Fibroblast of the aortic adventitia (primary cell): ENCODE measurements at regions not wholly inside any gene's neighbourhood (a gene's known extent, or its start where the extent isn't known, plus 50 kb on each side); places are given as distances from the start of the nearest gene placed in this dataset.
A peak's percentile ranks its signal among the peaks of the same experiment; 100 is the strongest.

Source experiments
- DNase-seq: peaks from one replicate; pipeline ENCODE4 v3.0.0-alpha.2; 2010; ENCODE audit warnings: low read depth
- H3K4me3 ChIP-seq: 2 replicates; pipeline ENCODE4 v1.5.1; 2011; ENCODE audit warnings: low read depth, mild to moderate bottlenecking, control low read depth, low read length, moderate library complexity
- TF ChIP-seq, protein P1 (sequence below): IDR thresholded peaks from 2 replicates; pipeline ENCODE4 v1.5.1; 2011; ENCODE audit warnings: mild to moderate bottlenecking, low read length, control low read depth, inconsistent platforms; ENCODE audit not compliant: insufficient read depth

DNA sequence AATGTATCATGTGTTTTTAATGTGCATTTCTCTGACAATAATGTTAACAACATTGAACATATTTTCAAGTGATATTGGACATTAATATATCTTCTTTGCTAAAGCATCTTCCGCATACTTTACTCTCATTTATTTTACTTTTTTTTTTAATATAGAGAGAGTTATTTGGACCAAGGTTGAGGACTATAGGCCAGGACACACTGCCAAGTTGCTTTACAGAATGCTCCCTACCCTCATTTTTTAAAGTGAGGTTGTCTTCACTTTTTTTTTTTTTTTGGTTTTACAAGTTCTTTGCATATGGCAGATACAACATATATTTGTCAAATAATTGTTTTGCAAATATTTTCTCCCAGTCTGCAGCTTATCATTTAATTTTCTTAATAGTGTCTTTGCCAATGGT is 201.8 kb downstream of the OSR1 start:
- no peak for DNase-seq
- TF ChIP-seq, protein P1, sequence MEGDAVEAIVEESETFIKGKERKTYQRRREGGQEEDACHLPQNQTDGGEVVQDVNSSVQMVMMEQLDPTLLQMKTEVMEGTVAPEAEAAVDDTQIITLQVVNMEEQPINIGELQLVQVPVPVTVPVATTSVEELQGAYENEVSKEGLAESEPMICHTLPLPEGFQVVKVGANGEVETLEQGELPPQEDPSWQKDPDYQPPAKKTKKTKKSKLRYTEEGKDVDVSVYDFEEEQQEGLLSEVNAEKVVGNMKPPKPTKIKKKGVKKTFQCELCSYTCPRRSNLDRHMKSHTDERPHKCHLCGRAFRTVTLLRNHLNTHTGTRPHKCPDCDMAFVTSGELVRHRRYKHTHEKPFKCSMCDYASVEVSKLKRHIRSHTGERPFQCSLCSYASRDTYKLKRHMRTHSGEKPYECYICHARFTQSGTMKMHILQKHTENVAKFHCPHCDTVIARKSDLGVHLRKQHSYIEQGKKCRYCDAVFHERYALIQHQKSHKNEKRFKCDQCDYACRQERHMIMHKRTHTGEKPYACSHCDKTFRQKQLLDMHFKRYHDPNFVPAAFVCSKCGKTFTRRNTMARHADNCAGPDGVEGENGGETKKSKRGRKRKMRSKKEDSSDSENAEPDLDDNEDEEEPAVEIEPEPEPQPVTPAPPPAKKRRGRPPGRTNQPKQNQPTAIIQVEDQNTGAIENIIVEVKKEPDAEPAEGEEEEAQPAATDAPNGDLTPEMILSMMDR = no peak
- no peak overlapping the region for H3K4me3 ChIP-seq

DNA sequence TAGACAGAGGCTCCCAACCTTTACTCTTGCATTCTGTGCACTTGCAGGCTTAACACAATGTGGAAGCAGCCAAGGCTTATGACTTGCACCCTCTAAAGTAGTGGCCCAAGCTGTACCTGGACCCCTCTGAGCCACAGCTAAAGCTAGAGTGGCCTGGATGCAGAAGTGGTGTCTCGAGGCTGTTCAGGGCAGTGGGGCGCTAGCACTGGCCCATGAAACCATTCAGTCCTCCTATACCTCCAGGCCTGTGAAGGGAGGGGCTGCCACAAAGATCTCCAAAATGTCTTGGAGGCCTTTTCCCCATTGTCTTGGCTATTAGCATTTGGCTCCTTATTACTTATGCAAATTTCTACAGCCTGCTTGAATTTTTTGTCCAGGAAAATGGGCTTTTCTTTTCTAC is 207.7 kb downstream of the OSR1 start:
- no peak for DNase-seq
- TF ChIP-seq, protein P1 = no peak
- H3K4me3 ChIP-seq = no peak overlapping the region

DNA sequence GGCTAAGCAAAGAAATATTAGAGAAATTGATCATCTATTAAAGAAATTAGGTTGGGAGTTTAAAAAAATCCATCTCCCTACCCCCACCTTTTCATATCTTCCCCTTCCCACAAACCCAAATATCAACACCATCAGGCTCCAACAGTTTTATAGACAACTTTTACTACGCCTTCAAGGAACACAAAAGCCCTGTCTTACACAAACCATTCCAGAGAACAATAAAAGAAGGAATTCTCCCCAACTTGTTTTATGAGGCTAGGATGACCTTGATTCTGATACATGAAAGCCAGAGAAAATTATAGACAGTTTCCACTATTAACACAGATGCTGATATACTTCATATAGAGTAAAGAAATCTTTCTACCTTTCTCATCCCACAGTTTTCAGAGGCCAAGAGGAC is 211.6 kb downstream of the OSR1 start:
- no peak for DNase-seq
- TF ChIP-seq, protein P1 = no peak
- no peak overlapping the region for H3K4me3 ChIP-seq

DNA sequence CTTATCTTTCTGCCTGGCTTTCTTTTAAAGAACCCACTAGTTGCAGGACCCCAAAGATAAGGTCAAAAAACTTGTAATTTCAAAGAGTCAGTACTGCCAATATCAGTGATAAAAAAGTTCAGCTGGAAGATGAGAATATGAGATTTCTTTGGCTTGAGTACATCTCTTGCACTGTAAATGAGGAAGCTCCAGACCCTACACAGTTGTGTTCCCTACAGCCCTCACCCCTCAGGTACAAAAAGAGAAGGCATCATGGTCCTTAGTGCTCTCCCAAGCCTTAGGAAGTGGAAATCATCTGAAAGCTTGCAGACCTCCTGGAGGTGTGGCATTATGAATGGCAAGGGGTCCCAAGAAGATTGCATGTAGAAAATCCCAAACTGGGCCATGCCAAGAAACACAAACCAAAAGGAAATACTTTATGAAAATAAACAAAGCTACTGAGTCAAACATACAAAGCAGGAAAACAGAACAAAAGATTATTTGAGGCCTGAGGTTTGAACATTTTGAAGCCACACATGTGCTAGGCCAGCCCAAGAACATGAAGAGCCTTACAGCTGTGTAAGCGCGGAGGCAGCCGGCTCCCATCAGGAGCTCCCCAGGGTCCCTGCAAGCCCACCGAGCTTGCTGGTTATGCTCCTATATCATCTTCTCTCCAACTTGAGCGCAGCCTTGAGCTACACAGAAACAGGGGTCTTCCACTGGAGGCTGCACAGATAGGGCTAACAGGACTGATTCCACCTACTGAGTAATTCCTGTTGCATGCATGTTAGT is 217.0 kb downstream of the OSR1 start:
- TF ChIP-seq, protein P1 = no peak
- no peak overlapping the region for H3K4me3 ChIP-seq
- DNase-seq = no peak

DNA sequence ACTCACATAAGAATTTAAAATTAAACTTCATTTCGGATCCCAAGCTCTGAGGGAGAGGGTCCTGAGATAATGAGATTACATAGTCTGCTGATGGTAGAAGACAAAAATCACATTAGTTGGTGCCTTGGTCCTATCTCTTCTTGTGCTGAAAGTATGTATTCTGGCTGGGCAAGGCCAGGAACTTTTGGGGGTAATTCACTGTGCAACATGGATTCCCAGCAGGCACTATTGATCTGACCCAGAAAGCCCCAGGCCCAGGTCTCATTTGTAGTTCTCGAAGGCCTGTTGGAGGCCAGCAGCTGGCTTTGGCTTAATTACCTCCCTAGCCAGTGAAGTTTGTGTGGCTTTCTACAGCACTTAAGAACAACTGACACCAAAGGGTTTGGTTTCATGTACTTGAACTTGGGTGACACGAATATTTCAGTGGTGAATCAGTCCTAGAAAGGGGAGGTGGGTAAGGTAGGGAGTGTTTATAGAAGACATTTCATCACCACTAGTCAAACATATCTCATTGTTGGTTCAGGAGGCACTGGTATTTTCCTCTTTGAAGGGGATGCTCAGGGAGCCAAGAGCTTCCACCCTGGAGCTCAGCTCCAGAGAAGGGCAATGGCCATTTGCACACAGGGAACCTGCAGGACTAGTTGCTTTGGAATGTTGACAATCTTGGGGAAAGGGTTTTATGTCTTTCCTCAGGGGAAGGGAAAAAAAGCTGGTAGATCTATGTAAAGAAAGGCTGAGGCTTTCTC is 217.8 kb downstream of the OSR1 start:
- peak; percentile 83 for DNase-seq

DNA sequence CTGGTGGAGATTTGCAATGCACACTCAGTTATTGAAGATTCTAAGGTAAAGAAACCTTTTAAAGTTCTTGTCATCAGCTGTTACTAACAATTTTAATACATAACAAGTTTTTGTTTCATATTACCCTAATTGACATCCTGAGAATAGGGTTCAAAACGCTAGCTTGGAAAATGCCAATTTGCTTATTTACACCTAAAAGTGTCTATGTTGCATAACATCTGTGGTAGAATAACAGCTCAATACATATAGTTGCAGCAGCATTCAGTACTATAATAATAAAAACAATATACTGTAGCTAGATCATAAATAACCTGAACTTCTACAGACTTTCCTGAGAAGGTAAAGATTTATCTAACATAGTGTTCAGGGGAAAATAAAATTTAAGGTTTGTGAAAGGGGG is 219.0 kb downstream of the OSR1 start:
- DNase-seq = no peak
- H3K4me3 ChIP-seq = no peak overlapping the region
- TF ChIP-seq, protein P1 = no peak

More for the DNA sequence above, 217.8 kb downstream of the OSR1 start:
- TF ChIP-seq, protein P1 = no peak
- no peak overlapping the region for H3K4me3 ChIP-seq
